Omental fat pad (tissue), 3 donors: ENCODE measurements at regions not wholly inside any gene's neighbourhood (a gene's known extent, or its start where the extent isn't known, plus 50 kb on each side); places are given as distances from the start of the nearest gene placed in this dataset.
"Not testable (repeated sequence)": the region's sequence is repeated elsewhere in the genome, so short reads cannot be mapped to it uniquely, and the experiment has no call there.

Source experiments
- ATAC-seq: fragments of 150-250 bp; one replicate; pipeline ENCODE4 v1.9.1; 2016; ENCODE audit warnings: mild to moderate bottlenecking, moderate library complexity; ENCODE audit not compliant: low FRiP score
- DNase-seq: peaks from one replicate; pipeline ENCODE4 v3.0.0-alpha.2; 2019; ENCODE audit warnings: low spot score
- TF ChIP-seq, protein P1 (sequence below), 3 donors: fragments of 450-650 bp; IDR thresholded peaks; one replicate each; pipeline ENCODE4 v1.5.1; 2016 to 2017; ENCODE audit warnings: antibody characterized with exemption in 3 of 3, mild to moderate bottlenecking in 3 of 3, moderate library complexity in 2 of 3

DNA sequence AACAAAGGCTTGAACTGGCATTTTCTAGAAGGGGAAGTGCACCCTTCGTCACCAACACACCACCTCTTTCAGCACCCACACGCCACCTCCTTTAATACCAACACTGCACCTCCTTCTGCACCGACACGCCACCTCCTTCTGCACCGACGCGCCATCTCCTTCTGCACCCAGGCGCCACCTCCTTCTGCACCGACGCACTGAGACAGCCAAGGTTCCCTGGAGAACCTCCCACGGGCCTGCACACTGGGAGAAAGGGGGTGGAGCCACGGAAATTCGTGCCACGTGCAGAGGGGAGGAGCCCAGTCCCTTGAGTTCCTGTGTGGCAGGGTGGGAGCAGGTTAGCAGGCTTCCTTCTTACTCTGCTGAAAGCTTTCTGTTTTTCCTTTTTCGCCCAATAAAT is 327.9 kb upstream of the C1orf174 start:
- TF ChIP-seq, protein P1, sequence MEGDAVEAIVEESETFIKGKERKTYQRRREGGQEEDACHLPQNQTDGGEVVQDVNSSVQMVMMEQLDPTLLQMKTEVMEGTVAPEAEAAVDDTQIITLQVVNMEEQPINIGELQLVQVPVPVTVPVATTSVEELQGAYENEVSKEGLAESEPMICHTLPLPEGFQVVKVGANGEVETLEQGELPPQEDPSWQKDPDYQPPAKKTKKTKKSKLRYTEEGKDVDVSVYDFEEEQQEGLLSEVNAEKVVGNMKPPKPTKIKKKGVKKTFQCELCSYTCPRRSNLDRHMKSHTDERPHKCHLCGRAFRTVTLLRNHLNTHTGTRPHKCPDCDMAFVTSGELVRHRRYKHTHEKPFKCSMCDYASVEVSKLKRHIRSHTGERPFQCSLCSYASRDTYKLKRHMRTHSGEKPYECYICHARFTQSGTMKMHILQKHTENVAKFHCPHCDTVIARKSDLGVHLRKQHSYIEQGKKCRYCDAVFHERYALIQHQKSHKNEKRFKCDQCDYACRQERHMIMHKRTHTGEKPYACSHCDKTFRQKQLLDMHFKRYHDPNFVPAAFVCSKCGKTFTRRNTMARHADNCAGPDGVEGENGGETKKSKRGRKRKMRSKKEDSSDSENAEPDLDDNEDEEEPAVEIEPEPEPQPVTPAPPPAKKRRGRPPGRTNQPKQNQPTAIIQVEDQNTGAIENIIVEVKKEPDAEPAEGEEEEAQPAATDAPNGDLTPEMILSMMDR (IDR thresholded peaks at IDR 0.05) = no peak
- no peak for DNase-seq

DNA sequence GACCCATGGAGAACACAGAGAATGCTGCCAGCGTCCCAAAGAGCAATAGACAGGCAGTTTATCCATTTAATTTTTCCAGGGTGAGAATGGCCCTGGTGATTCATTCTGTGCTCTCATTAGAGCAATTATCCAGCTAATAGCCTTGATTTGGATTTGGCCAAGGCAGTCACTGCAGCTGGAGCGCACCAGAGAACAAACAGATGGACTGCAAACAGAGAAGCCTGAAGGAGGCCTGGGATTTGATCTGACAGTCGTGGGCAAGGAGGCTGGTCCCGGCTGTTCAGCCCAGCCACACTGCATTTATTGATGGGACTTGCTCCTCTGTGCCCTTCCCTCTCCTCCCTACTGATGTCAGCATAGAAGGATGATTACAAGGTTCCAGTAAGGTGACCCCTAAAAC is 353.9 kb upstream of the C1orf174 start:
- TF ChIP-seq, protein P1 (IDR thresholded peaks at IDR 0.05) = no peak
- DNase-seq (no peak), ATAC-seq (no peak)

More for the DNA sequence above, 327.9 kb upstream of the C1orf174 start:
- no peak for ATAC-seq

DNA sequence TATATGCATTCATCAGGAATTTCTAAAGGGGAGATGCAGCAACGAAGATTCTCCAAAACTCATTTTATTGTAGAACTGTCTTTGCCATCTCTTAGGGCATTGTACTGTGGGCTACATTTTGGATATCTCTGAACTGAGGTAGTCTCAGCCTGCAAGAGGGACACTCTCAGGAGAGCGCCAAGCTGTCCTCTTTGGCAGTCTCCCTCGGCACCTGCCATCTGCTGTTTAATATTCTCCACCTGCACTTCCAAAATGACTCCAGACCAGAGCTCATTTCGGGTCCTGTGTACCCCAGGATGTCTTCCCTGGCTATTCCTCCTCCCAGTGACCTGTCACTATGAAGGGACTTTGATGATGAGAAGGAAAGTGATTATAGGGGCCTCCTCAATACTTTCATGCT is 356.3 kb upstream of the C1orf174 start:
- TF ChIP-seq, protein P1 (IDR thresholded peaks at IDR 0.05) = no peak
- DNase-seq (no peak), ATAC-seq (no peak)

DNA sequence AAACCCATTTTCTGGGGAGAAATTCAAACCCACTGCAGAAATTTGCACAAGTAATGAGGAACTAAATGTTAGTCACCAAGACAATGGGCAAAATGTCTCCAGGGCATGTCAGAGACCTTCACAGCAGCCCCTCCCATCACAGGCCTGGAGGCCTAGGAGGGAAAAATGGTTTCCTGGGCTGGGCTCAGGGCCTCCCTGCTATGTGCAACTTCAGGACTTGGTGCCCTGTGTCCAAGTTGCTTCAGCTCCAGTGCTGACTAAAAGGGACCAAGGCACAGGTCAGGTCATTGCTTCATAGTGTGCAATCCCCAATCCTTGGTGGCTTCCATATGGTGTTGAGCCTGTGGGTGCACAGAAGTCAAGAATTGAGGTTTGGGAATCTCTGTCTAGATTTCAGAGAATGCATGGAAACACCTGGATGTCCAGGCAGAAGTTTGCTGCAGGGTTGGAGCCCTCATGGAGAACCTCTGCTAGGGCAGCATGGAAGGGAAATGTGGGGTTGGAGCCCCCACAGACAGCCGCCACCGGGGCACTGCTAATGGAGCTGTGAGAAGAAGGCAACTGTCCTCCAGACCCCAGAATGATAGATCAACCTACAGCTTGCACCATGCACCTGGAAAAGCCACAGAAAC is 358.2 kb upstream of the C1orf174 start:
- not testable (repeated sequence) for ATAC-seq, DNase-seq

DNA sequence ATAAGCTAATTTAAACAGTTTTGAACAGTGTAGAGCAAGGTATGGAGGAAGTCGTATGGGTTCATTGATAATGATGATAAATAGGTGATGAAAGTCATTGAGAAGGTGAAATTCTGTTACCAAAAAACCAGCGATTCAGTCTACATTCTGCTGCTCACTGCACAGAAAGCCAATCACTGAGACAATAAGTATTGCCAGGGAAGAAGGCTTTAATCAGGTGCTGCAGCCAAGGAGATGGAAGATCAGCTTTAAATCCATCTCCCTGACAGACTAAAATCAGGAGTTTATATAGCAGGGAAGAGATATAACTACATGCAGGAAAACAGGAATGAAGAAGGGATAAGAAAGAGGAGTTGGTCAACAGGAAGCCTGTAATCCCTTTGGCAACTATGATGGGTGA is 361.3 kb upstream of the C1orf174 start:
- ATAC-seq (no peak), DNase-seq (no peak)
- TF ChIP-seq, protein P1 (IDR thresholded peaks at IDR 0.05) = no peak

DNA sequence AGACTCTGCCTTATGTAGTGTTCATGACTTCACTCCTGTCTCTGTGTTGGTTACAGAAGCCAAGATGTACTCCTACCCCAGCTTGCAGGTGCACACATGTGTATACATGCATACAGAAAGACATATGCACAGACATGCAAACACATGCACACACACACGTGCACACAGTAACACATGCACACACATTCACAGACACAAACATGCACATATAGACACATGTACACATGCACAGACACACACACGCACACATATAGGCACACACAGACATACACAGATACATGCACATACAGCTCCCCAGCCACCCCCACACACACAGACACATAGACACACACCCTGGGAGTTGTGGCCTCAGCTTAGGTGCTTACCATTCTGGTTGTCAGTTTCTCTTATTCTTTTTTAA is 362.6 kb upstream of the C1orf174 start:
- ATAC-seq (no peak), DNase-seq (no peak)
- TF ChIP-seq, protein P1 (IDR thresholded peaks at IDR 0.05) = no peak

DNA sequence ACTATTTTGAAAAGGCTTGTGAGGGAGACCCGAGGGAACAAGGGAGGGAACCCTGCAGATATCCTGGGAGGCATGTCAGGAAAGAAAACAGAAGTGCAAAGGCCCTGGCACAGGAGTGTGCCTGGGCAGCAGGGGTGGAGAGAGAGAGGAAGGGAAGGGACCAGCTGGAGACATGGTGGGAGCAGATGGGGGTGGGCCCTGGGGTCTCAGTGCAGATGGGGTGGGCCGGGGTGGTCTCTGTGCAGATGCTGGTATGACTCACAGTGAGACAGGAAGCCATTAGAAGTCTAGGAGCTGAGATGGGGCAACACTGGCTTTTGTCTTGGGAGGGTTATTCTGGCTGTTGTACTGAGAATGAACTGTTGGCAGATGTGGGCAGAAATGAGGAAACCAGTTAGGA is 363.6 kb upstream of the C1orf174 start:
- DNase-seq = no peak
- TF ChIP-seq, protein P1 (IDR thresholded peaks at IDR 0.05) = no peak
- ATAC-seq = no peak
